Fibroblast of lung (primary cell): ENCODE measurements at regions not wholly inside any gene's neighbourhood (a gene's known extent, or its start where the extent isn't known, plus 50 kb on each side); places are given as distances from the start of the nearest gene placed in this dataset.

Source experiments
- DNase-seq, 2 donors: peaks; one replicate each; pipeline versions ENCODE4 v3.0.0 to v3.0.0-alpha.2; 2010; ENCODE audit warnings: low read depth in 2 of 2
- H2AFZ ChIP-seq: 2 replicates; pipeline ENCODE4 v1.5.1; 2012; ENCODE audit warnings: low read length, control low read depth, inconsistent platforms
- H3K27ac ChIP-seq: 2 replicates; pipeline ENCODE4 v1.5.1; 2011; ENCODE audit warnings: low read length, control low read depth; ENCODE audit not compliant: insufficient read depth
- H3K27me3 ChIP-seq: 2 replicates; pipeline ENCODE4 v1.5.1; 2011; ENCODE audit warnings: mild to moderate bottlenecking, low read length; ENCODE audit not compliant: control insufficient read depth, insufficient read depth
- H3K36me3 ChIP-seq: 2 replicates; pipeline ENCODE4 v1.5.1; 2011; ENCODE audit warnings: low read length; ENCODE audit not compliant: control insufficient read depth, insufficient read depth
- H3K4me1 ChIP-seq: 2 replicates; pipeline ENCODE4 v1.5.1; 2011; ENCODE audit warnings: low read length; ENCODE audit not compliant: control insufficient read depth, insufficient read depth; ENCODE audit errors: extremely low read depth
- H3K4me2 ChIP-seq: 2 replicates; pipeline ENCODE4 v1.5.1; 2011; ENCODE audit warnings: low read length, control low read depth; ENCODE audit not compliant: insufficient read depth; ENCODE audit errors: extremely low read depth
- H3K4me3 ChIP-seq, 4 experiments: fragments of 200-600 bp in 1 of 4; sonication (generic) in 1 of 4; replicated peaks in 1 of 4; 2 replicates each; pipeline ENCODE4 v1.5.1; 2011 to 2016; ENCODE audit warnings: low read length in 4 of 4, low read depth in 3 of 4, mild to moderate bottlenecking in 3 of 4, control low read depth in 2 of 4, inconsistent platforms in 1 of 4, mixed read lengths in 1 of 4; ENCODE audit not compliant: insufficient read depth in 1 of 4; ENCODE audit errors: control extremely low read depth in 1 of 4
- H3K79me2 ChIP-seq: 2 replicates; pipeline ENCODE4 v1.5.1; 2012; ENCODE audit warnings: mild to moderate bottlenecking, low read length, inconsistent platforms; ENCODE audit not compliant: control insufficient read depth, insufficient read depth
- H3K9ac ChIP-seq: 2 replicates; pipeline ENCODE4 v1.5.1; 2011; ENCODE audit warnings: mild to moderate bottlenecking, low read length, control low read depth; ENCODE audit not compliant: insufficient read depth
- H3K9me3 ChIP-seq: 2 replicates; pipeline ENCODE4 v1.5.1; 2012; ENCODE audit warnings: low read depth, low read length; ENCODE audit not compliant: control insufficient read depth, insufficient read depth
- H4K20me1 ChIP-seq: 2 replicates; pipeline ENCODE4 v1.5.1; 2011; ENCODE audit warnings: low read length; ENCODE audit not compliant: control insufficient read depth, insufficient read depth; ENCODE audit errors: extremely low read depth
- CTCF ChIP-seq, 2 donors: IDR thresholded peaks in 1 of 2; conservative IDR thresholded peaks in 1 of 2; 1 replicate in 1 of 2; 2 replicates in 1 of 2; pipeline ENCODE4 v1.5.1; 2011 to 2012; ENCODE audit warnings: low read length in 2 of 2, control low read depth in 1 of 2, inconsistent platforms in 1 of 2, low read depth in 1 of 2, mild to moderate bottlenecking in 1 of 2
- EZH2 ChIP-seq: IDR thresholded peaks from 2 replicates; pipeline ENCODE4 v1.5.1; 2012; ENCODE audit warnings: low read length, control low read depth, mild to moderate bottlenecking; ENCODE audit errors: missing control alignments

- Histone ChIP-seq H2AFZ (no peak overlapping the region), H3K4me1 (no peaks in the 10 kb centered on the region), H3K4me3 (no peak overlapping the region), H3K27me3 (no peaks in the 10 kb centered on the region), H3K79me2 (no peaks in the 10 kb centered on the region), H3K27ac (no peak overlapping the region), H3K9ac (no peak overlapping the region), H3K9me3 (no peaks in the 10 kb centered on the region), H3K4me2 (no peak overlapping the region), H4K20me1 (no peaks in the 10 kb centered on the region), H3K36me3 (no peaks in the 10 kb centered on the region)
- TF ChIP-seq CTCF (conservative IDR thresholded peaks at IDR 0.05 in 1 of 2, IDR thresholded peaks at IDR 0.05 in 1 of 2; ENCODE audit: low read depth in 1 of 2, low read length in 2 of 2) (no peak), EZH2 (no peak)
- no peak for DNase-seq
These were observed 140.2 kb downstream of the SLC24A2 start for GRCh38 chr9:19648672-19649071.

- TF ChIP-seq CTCF (conservative IDR thresholded peaks at IDR 0.05 in 1 of 2, IDR thresholded peaks at IDR 0.05 in 1 of 2; ENCODE audit: low read depth in 1 of 2, low read length in 2 of 2) (no peak), EZH2 (no peak)
- no peaks in the 10 kb centered on the region for H4K20me1 ChIP-seq
- no peaks in the 10 kb centered on the region for H3K79me2 ChIP-seq
- H3K4me3 ChIP-seq: no peak overlapping the region
- no peak overlapping the region for H3K9ac ChIP-seq
- no peak overlapping the region for H3K4me2 ChIP-seq
- H3K27me3 ChIP-seq: no peaks in the 10 kb centered on the region
- H3K4me1 ChIP-seq: no peaks in the 10 kb centered on the region
- no peaks in the 10 kb centered on the region for H3K36me3 ChIP-seq
- H3K27ac ChIP-seq: no peak overlapping the region
- H3K9me3 ChIP-seq: no peaks in the 10 kb centered on the region
- no peak for DNase-seq
- no peak overlapping the region for H2AFZ ChIP-seq
These were observed 145.0 kb downstream of the SLC24A2 start for GRCh38 chr9:19643875-19644274.

GRCh38 chr9:19642256-19642655 lies 146.6 kb downstream of the SLC24A2 start:
- no peak overlapping the region for H2AFZ ChIP-seq
- no peak overlapping the region for H3K27ac ChIP-seq
- H3K79me2 ChIP-seq: no peaks in the 10 kb centered on the region
- no peaks in the 10 kb centered on the region for H3K27me3 ChIP-seq
- H3K4me1 ChIP-seq: no peaks in the 10 kb centered on the region
- no peaks in the 10 kb centered on the region for H3K9me3 ChIP-seq
- no peak overlapping the region for H3K9ac ChIP-seq
- H4K20me1 ChIP-seq: no peaks in the 10 kb centered on the region
- no peak for DNase-seq
- no peak overlapping the region for H3K4me3 ChIP-seq
- H3K4me2 ChIP-seq: no peak overlapping the region
- H3K36me3 ChIP-seq: no peaks in the 10 kb centered on the region
- TF ChIP-seq EZH2 (no peak), CTCF (conservative IDR thresholded peaks at IDR 0.05 in 1 of 2, IDR thresholded peaks at IDR 0.05 in 1 of 2; ENCODE audit: low read depth in 1 of 2, low read length in 2 of 2) (no peak)
